HG02938 (cell line): ENCODE measurements at regions not wholly inside any gene's neighbourhood (a gene's known extent, or its start where the extent isn't known, plus 50 kb on each side); places are given as distances from the start of the nearest gene placed in this dataset.

Source experiments
- ATAC-seq: cut with Tn5 transposase; IDR thresholded peaks from one replicate; pipeline ENCODE4 v1.9.1; 2021; ENCODE audit warnings: mild to moderate bottlenecking, moderate library complexity; ENCODE audit not compliant: unreplicated experiment

GRCh38 chr10:59079386-59080226 lies 96.8 kb upstream of the PHYHIPL start:
- no peak for ATAC-seq

GRCh38 chr10:59082249-59082648 lies 94.2 kb upstream of the PHYHIPL start:
- no peak for ATAC-seq

GRCh38 chr10:59085054-59085453 lies 91.4 kb upstream of the PHYHIPL start:
- no peak for ATAC-seq

- ATAC-seq = no peak
Observed at GRCh38 chr10:59085711-59086502, 90.5 kb upstream of the PHYHIPL start.

GRCh38 chr10:59087486-59087885 lies 89.0 kb upstream of the PHYHIPL start:
- no peak for ATAC-seq

GRCh38 chr10:59088912-59089573 lies 87.4 kb upstream of the PHYHIPL start:
- no peak for ATAC-seq

GRCh38 chr10:59090817-59091622 lies 85.4 kb upstream of the PHYHIPL start:
- ATAC-seq = no peak

GRCh38 chr10:59093461-59093860 lies 83.0 kb upstream of the PHYHIPL start:
- ATAC-seq = no peak

GRCh38 chr10:59096631-59097030 lies 79.8 kb upstream of the PHYHIPL start:
- ATAC-seq = no peak

GRCh38 chr10:59098387-59098786 lies 78.1 kb upstream of the PHYHIPL start:
- no peak for ATAC-seq

- no peak for ATAC-seq
Observed at GRCh38 chr10:59098831-59099452, 77.5 kb upstream of the PHYHIPL start.

GRCh38 chr10:59099481-59099880 lies 77.0 kb upstream of the PHYHIPL start:
- no peak for ATAC-seq

GRCh38 chr10:59102394-59102793 lies 74.0 kb upstream of the PHYHIPL start:
- ATAC-seq = no peak

- ATAC-seq = no peak
Observed at GRCh38 chr10:59104186-59104585, 72.3 kb upstream of the PHYHIPL start.

GRCh38 chr10:59106441-59106840 lies 70.0 kb upstream of the PHYHIPL start:
- no peak for ATAC-seq

- no peak for ATAC-seq
Observed at GRCh38 chr10:59107147-59107546, 69.3 kb upstream of the PHYHIPL start.

- no peak for ATAC-seq
Observed at GRCh38 chr10:59108296-59108870, 68.1 kb upstream of the PHYHIPL start.

GRCh38 chr10:59108886-59109288 lies 67.6 kb upstream of the PHYHIPL start:
- no peak for ATAC-seq

GRCh38 chr10:59109826-59110225 lies 66.6 kb upstream of the PHYHIPL start:
- ATAC-seq = no peak

- ATAC-seq = no peak
Observed at GRCh38 chr10:59124187-59124586, 52.3 kb upstream of the PHYHIPL start.
